ENCODE measurements at regions not wholly inside any gene's neighbourhood (a gene's known extent, or its start where the extent isn't known, plus 50 kb on each side); places are given as distances from the start of the nearest gene placed in this dataset.

DNA sequence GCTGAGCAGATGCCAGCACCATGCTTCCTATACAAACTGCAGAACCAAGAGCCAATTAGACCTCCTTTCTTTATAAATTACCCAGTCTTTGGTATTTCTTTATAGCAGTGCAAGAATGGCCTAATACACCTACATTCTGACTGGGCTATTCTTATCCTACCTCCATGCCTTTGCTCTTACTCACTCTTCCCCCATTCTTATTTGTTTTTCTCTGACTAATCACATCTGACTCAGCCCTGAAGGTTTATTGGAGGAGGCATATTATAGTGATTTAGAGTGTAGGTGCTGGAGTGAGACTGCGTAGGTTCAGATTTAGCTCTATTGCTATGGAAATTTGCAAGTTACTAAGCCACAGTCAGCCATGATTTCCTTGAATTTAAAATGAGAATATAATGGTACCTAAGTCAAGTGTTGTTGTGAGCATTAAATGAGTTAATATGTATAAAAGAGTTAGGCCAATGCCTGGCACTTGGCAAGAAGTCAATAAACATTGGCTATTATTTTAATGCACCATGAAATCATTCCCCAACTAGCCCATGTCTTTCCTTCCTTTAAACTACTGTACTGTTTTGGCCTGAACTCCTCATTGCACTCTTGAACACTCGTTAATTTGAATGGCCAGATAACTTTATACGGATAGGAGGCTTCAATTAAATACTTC lies 531.2 kb upstream of the ZNF608 start:
- TF ChIP-seq CTCF (IDR thresholded peaks at IDR 0.05 in 4 of 5, conservative IDR thresholded peaks at IDR 0.05 in 1 of 5), result no peak
- no peak for TF ChIP-seq POLR2A (IDR thresholded peaks at IDR 0.05)

Measured in gastrocnemius medialis (tissue), 4 donors.